ENCODE measurements at regions not wholly inside any gene's neighbourhood (a gene's known extent, or its start where the extent isn't known, plus 50 kb on each side); places are given as distances from the start of the nearest gene placed in this dataset.

GRCh38 chr1:9419369-9420041 is 119.8 kb upstream of the SLC25A33 start:
- DNase-seq, result no peak

GRCh38 chr1:9420835-9421532 is 118.3 kb upstream of the SLC25A33 start:
- DNase-seq, result no peak

- no peak for DNase-seq
These were observed 117.8 kb upstream of the SLC25A33 start for GRCh38 chr1:9421533-9421873.

DNA sequence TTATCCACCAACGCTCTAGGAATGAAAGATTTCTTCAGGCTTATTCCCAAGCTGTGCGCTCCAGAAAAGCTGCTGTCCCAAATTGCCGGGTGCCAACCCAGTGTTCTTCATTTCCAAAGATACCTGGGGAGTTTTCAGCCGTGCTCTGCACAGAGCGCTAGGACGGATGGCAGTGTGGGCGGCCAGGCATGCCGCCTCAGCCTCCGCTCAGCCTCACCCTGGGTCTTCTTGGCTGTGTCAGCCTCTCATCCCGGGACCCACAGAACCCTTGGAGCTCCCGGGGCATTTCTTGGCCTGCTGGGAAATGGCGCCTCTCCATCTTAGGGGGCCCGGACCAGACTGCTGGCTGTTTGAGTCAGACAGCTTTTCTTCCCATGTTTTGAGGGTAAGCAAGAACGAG is 116.9 kb upstream of the SLC25A33 start:
- DNase-seq, result no peak

GRCh38 chr1:9422911-9423505 is 116.3 kb upstream of the SLC25A33 start:
- no peak for DNase-seq

DNA sequence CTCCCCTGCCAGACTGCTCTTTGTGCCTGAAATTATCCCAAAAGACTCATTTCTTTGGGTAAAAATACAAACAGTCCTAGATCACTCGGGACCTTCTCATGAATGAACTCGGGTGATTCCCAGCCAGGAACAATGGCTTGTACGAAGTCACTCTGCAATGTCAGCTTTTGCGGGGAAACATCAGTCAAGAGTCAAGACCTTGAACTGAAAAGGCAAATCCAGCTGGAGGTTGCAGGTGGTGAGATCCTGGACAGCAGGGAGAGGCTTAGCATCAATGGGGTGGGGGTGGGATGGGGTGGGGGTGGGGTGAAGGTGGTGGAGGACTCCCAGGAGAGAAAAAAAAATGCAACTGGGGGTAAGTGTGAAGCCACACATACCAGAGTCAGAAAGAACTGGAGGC is 115.0 kb upstream of the SLC25A33 start:
- DNase-seq, result no peak

DNA sequence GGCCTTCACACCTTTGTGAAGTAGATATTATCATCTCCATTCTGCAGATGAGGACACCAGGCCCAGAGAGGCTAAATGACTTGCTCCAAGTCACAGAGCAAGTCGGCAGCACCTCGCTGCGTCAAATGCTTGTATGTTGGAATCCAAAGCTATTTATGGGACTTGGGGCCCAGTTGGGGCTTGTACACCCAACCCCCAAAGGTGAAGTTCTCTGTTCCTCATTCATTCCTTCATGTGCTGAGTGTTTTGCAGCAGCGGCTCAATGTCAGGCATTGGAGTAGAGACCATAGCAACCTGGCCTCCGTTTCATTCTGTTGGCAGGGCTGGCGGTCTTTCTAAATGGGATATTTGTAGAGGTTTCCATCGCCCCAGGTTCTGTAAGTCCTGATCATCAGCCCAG is 113.4 kb upstream of the SLC25A33 start:
- DNase-seq, result no peak

DNA sequence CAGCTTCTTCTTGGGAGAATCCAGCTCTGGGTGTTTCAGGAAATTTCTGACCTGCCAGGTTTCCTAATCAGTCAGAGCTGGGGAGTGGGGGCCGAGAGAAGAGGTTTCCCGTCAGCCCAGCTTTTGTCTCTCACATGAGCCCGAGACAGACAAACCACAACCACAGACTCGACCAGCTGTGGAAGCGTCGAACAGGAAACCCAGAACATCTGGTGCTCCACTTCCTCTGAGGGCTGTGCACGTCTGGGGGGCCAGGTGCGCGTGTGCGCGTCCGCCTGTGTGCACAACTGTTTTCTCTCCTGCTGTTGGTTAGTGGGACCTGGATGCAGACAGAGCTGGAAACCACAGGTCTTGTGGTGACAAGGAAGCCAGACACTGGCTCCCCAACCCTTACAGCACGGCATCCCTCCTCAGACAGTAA is 113.0 kb upstream of the SLC25A33 start:
- peak; percentile 73 for DNase-seq

- no peak for DNase-seq
These were observed 111.9 kb upstream of the SLC25A33 start for GRCh38 chr1:9427388-9427787.

DNA sequence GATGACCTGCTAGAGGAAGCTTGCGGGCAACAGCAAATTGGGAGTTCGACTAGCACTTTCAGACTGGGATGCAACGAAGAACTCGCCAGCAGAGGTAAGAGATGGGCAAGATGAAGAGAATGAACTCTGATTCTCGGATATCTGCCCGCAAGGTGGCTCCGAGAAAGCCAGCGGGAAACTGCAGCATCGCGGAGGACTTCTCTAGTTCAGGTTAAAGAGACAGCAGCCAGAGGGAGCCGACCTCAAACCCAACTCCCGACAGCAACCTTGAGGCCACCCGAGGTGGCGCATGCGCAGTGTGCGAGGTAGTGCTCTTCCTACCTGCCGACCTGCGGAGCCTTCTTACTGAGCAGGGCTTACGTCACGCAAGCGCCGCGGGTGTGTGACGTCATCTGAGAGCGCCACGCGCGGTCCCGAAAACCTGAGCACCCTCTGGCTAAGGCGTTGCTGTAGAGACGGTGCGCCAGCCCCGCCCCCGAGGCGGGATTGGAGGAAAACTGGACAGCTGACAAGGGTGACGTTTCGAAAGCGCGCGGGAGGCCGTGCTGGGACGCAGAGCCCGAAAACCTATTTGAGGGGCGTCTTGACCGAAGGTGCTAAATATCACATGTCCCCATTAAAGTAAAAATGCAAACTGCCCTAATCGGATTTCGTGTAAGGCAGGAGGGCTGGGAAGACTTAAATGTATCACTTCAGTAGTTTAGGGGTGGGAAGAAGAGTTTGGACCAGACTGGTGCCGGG is 110.5 kb upstream of the SLC25A33 start:
- peak; percentile 98 for DNase-seq

- DNase-seq, result no peak
These were observed 109.9 kb upstream of the SLC25A33 start for GRCh38 chr1:9429342-9429711.

DNA sequence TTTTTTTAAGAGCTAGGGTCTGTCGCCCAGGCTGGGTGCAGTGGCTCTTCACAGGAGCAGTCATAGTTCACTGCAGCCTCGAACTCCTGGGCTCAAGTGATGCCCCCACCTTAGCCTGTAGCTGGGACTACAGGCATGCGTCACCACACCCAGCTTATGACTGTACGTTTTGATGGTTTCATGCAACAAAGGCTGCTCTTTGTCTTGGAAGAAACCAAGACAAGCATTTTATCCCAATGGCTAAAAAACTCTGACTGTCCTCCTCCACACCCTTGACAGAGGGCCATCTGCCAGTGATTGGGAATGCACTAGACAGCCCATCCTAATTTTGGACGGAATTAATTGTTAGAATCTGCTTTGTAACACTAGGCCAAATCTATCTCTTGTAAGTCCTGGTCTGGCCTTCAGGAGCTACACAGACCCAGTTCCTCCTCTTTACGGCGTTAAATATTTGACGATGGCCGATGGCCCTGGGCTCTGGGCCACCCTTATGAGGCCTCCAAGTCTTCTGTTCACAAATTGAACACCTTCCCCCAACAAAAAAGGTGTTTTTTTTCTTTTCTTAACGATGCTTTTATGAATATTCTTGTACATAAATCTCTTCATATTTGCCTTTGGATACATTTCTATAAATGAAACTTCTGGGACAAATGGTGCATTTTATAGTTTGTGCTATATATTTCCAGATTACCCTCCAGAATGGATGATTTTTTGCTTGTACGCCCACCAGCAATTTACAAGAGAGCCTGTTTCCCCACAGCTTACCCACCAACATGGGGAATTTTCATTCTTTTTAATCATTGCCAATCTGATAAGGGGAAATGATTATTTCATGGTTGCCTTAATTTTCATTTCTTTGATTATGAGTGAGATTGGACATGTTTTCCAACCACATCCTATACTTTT is 104.8 kb upstream of the SLC25A33 start:
- no peak for DNase-seq

- DNase-seq, result no peak
These were observed 104.1 kb upstream of the SLC25A33 start for GRCh38 chr1:9435153-9435636.

GRCh38 chr1:9435854-9436640 is 103.2 kb upstream of the SLC25A33 start:
- no peak for DNase-seq

GRCh38 chr1:9437961-9438430 is 101.3 kb upstream of the SLC25A33 start:
- no peak for DNase-seq

DNA sequence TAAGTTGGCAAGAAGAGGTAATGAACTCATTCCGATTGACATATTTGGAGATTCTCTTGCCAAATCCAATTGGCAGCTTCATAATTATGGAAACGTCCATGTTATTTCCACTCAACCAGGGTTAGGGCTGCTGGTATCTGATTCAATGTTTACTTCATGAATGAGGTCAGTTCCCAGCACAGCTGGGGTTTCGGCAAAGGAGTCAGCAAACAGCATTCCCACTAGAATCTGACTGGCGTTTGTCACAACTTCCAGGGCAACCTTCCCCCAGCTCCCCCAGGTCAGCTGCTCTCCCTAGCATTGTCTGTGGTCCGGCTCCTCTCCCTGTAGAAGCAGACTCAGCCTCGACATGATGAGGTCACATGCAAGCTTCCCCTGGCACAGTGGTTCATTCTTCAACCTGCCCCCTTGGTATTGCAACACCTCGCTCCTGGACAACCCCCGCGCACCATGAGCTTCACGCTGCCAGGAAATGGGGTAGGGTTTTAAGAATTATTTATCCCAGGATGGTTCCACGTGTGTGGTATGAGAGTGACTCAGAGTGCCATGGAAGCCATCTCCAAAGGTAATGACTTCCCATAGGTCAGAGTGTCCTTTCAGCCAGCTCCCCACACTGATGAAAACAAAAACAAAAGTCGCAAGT is 100.7 kb upstream of the SLC25A33 start:
- no peak for DNase-seq

DNA sequence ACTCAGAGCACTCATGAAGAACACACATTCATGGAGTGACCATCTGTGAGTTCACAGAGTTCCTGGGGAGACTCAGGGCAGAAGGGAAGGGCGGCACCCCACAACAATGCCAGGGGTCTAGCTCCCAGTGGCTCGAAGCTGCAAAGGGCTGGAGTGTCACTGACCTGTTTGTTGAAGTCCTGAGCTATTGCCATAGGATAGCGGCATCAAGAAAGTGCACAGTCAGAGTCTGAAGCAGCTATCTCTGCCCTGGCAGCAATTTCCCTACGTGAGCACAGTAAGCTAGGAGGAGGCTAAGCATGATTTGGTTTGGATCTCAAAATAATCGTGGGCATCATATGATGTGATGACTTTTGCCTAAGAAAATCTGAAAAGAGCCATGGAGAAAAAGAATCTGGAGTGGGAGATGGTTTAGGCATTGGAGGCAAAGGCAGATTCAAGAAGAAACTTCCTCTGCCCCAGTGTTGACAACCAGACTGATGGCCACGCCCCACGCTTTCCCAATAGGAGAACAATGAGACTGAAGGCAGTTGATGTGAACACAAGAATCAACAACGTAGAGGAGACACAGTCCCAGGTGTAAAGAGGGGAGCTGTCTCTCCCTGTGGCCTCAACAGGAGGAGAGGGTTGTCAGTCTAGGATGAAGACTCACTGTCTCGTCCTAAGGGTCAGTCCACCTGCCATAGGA is 100.0 kb upstream of the SLC25A33 start:
- no peak for DNase-seq

DNA sequence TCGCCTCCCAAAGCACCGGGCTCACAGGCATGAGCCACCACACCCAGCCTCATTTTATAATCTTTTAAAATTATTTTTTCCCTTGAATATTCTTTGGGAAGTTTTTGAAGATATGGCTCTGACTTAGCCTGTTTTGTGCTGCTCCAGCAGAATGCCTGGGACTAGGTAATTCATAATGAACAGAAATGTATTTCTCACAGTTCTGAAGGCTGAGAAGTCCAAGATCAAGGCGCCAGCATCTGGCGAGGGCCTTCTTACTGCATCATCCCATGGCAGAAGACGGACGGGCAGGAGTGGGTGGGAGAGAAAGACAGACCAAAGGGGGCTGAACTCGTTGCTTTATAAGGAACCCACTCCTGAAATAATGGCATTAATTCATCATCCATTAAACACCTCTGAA is 99.0 kb upstream of the SLC25A33 start:
- DNase-seq, result no peak

DNA sequence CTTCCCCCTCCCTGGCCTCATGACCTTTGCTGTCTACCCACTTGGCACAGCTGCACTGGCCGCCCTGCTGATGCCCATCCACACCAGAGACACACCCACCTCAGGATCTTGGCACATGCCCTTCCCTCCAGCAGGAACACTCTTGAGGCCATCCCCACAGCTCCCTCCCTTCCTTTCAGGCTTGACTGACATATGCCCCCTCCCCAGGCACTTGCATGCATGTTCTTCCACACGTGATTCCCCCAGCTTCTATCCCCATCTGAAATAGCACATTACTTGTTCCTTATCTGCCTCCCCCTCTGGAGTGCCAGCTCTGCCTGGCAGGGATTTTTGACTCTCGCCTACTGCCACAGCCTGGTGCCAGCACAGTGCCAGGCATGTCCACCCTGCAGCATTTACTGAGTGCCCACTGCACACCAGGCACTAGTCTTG is 98.5 kb upstream of the SLC25A33 start:
- no peak for DNase-seq

DNA sequence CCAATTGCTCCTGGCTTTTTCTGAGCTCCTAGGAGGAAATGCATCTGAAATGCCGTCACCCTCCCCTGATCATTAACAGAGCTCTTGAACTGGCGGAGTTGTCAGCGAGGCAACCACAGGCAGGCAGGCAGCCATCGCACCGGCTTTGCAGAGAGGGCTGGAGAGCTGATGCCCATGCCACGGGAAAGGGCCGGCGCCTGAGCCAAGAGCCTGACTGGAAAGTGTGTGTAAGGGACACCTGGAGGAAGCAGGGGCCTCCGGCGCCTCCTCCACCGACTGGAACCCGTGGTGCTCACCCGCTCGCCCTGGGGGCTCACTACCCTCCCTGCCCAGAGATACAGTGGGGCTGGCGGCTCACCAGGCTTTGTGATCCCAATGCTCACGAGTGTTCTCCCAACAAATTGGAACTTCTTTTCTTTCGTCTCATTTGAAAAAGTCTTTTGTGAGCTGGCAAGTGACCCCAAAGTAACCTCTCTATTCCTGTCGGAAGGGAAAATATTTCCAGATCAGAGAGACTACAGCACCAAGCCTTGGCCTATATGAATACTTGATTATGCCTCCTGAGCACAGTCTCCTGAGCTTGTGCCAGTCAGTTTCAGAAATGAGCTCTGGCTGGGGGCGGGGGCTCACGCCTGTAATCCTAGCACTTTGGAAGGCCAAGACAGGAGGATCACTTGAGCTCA is 97.7 kb upstream of the SLC25A33 start:
- DNase-seq, result no peak

Measured in effector CD4-positive, alpha-beta T cell (primary cell).